HCT116 (cell line): ENCODE measurements at regions not wholly inside any gene's neighbourhood (a gene's known extent, or its start where the extent isn't known, plus 50 kb on each side); places are given as distances from the start of the nearest gene placed in this dataset.

Source experiments
- CTCF ChIP-seq, 3 experiments: fragments of 200-600 bp in 1 of 3; sonication (generic) in 1 of 3; IDR thresholded peaks in 2 of 3; conservative IDR thresholded peaks in 1 of 3; 2 replicates each; pipeline ENCODE4 v1.5.1; 2012 to 2017; ENCODE audit warnings: low read depth in 2 of 3, low read length in 2 of 3, antibody characterized with exemption in 1 of 3, borderline replicate concordance in 1 of 3, control low read depth in 1 of 3, mild to moderate bottlenecking in 1 of 3, mixed read lengths in 1 of 3, mixed run types in 1 of 3, moderate library complexity in 1 of 3; ENCODE audit not compliant: insufficient read depth in 1 of 3
- POLR2A ChIP-seq: IDR thresholded peaks from 2 replicates; pipeline ENCODE4 v1.7.0; 2011; ENCODE audit warnings: borderline replicate concordance; ENCODE audit not compliant: insufficient read depth, insufficient read length; ENCODE audit errors: extremely low read depth
- REST ChIP-seq: IDR thresholded peaks from 2 replicates; pipeline ENCODE4 v1.6.1; 2012; ENCODE audit warnings: low read depth
- TCF7L2 ChIP-seq: IDR thresholded peaks from 2 replicates; pipeline ENCODE4 v1.7.0; 2011; ENCODE audit warnings: borderline replicate concordance, inconsistent platforms; ENCODE audit not compliant: insufficient read depth, insufficient read length; ENCODE audit errors: extremely low read depth
- YY1 ChIP-seq: IDR thresholded peaks from 2 replicates; pipeline ENCODE4 v1.6.1; 2011; ENCODE audit warnings: low read length, low read depth, moderate library complexity, mild to moderate bottlenecking; ENCODE audit not compliant: insufficient replicate concordance; ENCODE audit errors: extremely low read depth

GRCh38 chr1:2948001-2948750 is 73.1 kb upstream of the ACTRT2 start:
- TF ChIP-seq POLR2A (no peak), CTCF (IDR thresholded peaks at IDR 0.05 in 2 of 3, conservative IDR thresholded peaks at IDR 0.05 in 1 of 3; ENCODE audit: borderline replicate concordance in 1 of 3, insufficient read depth in 1 of 3, low read depth in 2 of 3, low read length in 2 of 3) (no peak), REST (no peak), YY1 (no peak), TCF7L2 (no peak)
